Prostate gland (tissue), 2 donors: ENCODE measurements at regions not wholly inside any gene's neighbourhood (a gene's known extent, or its start where the extent isn't known, plus 50 kb on each side); places are given as distances from the start of the nearest gene placed in this dataset.

ENCODE experiments used
- CTCF ChIP-seq, 4 experiments: fragments of 200-600 bp in 2 of 4; fragments of 450-650 bp in 2 of 4; sonication (generic) in 2 of 4; IDR thresholded peaks; 1 replicate in 3 of 4; 2 replicates in 1 of 4; pipeline ENCODE4 v1.5.1; 2016 to 2019; ENCODE audit warnings: antibody characterized with exemption in 4 of 4, mild to moderate bottlenecking in 2 of 4, moderate library complexity in 2 of 4
- POLR2A ChIP-seq: fragments of 450-650 bp; IDR thresholded peaks from one replicate; pipeline ENCODE4 v1.6.1; 2016; ENCODE audit warnings: antibody characterized with exemption, mild to moderate bottlenecking
- POLR2AphosphoS5 ChIP-seq: sonication (generic); formaldehyde crosslinking; IDR thresholded peaks from one replicate; pipeline ENCODE4 v1.6.1; 2017; ENCODE audit warnings: antibody characterized with exemption

- no peak for TF ChIP-seq CTCF (IDR thresholded peaks at IDR 0.05)
- TF ChIP-seq POLR2A, result no peak
- no peak for TF ChIP-seq POLR2AphosphoS5
Observed at GRCh38 chr6:145290122-145290521, 445.2 kb downstream of the EPM2A start.
